ENCODE measurements at regions not wholly inside any gene's neighbourhood (a gene's known extent, or its start where the extent isn't known, plus 50 kb on each side); places are given as distances from the start of the nearest gene placed in this dataset.

- DNase-seq (ENCODE audit: low read depth in 2 of 2): no peak
- no peak for TF ChIP-seq CTCF (IDR thresholded peaks at IDR 0.05; ENCODE audit: low read depth, low read length)
- no peak overlapping the region for H3K4me3 ChIP-seq (replicated peaks in 1 of 2; ENCODE audit: low read depth in 2 of 2, low read length in 2 of 2)
Observed at GRCh38 chr10:8639486-8640185, 585.1 kb downstream of the GATA3 start.

DNA sequence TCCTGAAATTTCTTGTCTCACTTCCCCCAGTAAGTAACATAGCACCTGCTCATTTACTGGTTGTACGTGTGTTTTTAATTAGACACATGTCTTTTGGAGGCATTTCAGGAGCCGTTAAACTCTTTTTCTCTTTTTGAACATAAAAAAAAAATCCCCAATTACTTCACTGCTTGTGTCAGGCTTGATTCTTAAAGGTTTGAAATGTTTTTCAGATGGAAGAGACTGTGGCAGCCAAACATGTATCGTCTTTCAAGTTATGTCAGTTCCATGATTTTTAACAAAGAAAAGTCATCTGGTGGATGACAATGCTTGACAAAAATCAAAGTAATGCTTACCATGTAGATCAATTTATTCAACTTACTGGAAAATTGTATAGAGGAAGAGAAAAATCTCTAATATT lies 585.8 kb downstream of the GATA3 start:
- TF ChIP-seq CTCF (IDR thresholded peaks at IDR 0.05; ENCODE audit: low read depth, low read length): no peak
- DNase-seq (ENCODE audit: low read depth in 2 of 2): no peak
- no peak overlapping the region for H3K4me3 ChIP-seq (replicated peaks in 1 of 2; ENCODE audit: low read depth in 2 of 2, low read length in 2 of 2)

DNA sequence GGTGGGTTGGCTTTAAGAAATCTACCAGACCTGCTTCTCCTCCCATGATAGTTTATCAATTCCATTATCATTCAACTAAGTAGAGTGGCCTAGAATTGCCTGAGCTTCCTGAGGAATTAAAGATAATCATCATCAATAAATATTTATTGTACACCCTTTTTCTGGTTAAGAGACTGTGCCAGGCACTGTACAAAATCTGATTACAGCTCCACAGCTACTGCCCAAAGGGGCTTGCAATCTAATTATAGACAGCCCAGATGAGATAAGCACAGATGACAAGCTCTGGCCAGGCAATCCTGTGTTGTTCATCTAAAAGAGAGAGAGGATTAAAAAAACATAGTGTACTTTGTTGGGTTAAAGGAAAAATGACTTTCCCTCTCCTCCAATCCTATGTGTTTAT lies 586.4 kb downstream of the GATA3 start:
- no peak for DNase-seq (ENCODE audit: low read depth in 2 of 2)
- H3K4me3 ChIP-seq (replicated peaks in 1 of 2; ENCODE audit: low read depth in 2 of 2, low read length in 2 of 2): no peak overlapping the region
- TF ChIP-seq CTCF (IDR thresholded peaks at IDR 0.05; ENCODE audit: low read depth, low read length): no peak

GRCh38 chr10:8656261-8656660 lies 601.8 kb downstream of the GATA3 start:
- H3K4me3 ChIP-seq (replicated peaks in 1 of 2; ENCODE audit: low read depth in 2 of 2, low read length in 2 of 2): no peak overlapping the region
- TF ChIP-seq CTCF (IDR thresholded peaks at IDR 0.05; ENCODE audit: low read depth, low read length): no peak
- no peak for DNase-seq (ENCODE audit: low read depth in 2 of 2)

GRCh38 chr10:8659982-8660381 lies 605.5 kb downstream of the GATA3 start:
- no peak overlapping the region for H3K4me3 ChIP-seq (replicated peaks in 1 of 2; ENCODE audit: low read depth in 2 of 2, low read length in 2 of 2)
- TF ChIP-seq CTCF (IDR thresholded peaks at IDR 0.05; ENCODE audit: low read depth, low read length): no peak
- DNase-seq (ENCODE audit: low read depth in 2 of 2): no peak

DNA sequence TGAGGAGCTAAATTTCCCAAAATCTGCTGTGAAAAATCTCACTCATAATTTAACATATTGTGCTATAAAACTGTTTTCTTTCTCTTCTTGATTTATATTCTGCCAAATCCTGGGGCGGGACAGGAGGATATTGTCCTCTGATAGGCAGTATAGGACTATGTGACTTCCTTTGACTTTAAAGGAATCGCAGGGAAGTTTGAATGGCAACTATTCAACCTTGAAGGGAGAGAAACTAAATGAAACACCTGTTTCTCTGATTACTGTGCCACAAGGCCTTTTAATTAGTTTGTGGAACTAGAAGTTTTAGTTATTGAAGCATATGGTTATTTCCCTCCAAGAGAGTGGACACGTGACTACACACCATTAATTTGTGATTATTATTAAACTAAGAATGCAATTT lies 607.4 kb downstream of the GATA3 start:
- no peak overlapping the region for H3K4me3 ChIP-seq (replicated peaks in 1 of 2; ENCODE audit: low read depth in 2 of 2, low read length in 2 of 2)
- no peak for TF ChIP-seq CTCF (IDR thresholded peaks at IDR 0.05; ENCODE audit: low read depth, low read length)
- no peak for DNase-seq (ENCODE audit: low read depth in 2 of 2)

DNA sequence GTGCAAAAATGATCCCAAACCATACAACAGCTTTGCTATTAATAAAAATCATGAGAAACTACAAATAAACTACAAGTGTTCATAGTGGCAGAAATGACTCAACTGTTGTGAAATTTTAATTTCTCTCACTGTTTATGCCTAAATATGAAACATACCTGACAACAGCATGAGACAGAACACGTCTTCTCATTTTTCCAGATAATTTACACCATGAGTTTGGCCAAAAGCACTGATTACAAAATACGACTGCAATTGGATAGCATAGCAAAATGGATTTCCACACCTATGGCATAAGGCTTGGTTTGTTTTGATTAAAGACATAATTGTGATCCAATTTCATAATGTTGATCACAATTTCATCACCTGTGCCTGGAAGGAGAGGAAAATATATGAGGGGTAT lies 608.6 kb downstream of the GATA3 start:
- DNase-seq (ENCODE audit: low read depth in 2 of 2): no peak
- no peak overlapping the region for H3K4me3 ChIP-seq (replicated peaks in 1 of 2; ENCODE audit: low read depth in 2 of 2, low read length in 2 of 2)
- no peak for TF ChIP-seq CTCF (IDR thresholded peaks at IDR 0.05; ENCODE audit: low read depth, low read length)
